ENCODE measurements at regions not wholly inside any gene's neighbourhood (a gene's known extent, or its start where the extent isn't known, plus 50 kb on each side); places are given as distances from the start of the nearest gene placed in this dataset.
"Not testable (repeated sequence)": the region's sequence is repeated elsewhere in the genome, so short reads cannot be mapped to it uniquely, and the experiment has no call there.

DNA sequence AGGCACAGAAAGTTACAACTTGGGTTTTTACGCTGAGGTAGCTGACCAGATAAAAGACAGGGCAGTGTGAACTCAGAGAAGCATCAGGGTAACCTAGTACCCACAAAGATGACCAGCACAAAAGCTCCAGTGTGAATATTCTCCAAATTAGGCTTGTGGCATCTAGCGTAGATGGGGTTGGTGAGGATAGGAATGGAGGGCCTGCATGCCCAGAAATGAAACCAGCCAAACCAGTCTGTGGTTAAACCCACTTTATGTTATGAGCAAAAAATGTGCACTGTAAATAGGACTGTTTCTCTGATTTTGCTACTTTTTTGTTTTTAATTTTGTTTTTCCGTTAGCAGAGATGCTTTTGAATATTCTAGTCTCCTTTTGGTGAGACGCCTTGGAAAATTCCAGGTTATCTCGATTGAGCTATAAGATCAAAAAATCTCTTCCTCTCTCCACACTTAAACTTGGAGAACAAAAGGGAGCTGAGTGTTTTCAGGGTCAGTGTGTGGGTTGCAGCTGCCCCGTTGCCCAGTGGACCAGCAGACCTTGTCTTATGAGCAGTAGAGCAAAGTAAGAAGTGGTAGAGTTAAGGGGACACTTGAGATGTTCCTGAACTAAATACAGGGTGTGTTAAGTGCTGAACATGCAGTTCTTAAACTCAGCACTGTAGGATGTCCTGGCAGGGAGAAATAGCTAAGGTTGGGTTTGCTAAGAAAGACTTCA is 132.9 kb downstream of the C3orf38 start:
- H3K9ac ChIP-seq (ENCODE audit: low read depth in 1 of 3, low read length in 3 of 3): no peak overlapping the region
- no peaks in the 10 kb centered on the region for H3K27me3 ChIP-seq (ENCODE audit: control insufficient read depth in 3 of 3, insufficient read depth in 3 of 3, low read length in 3 of 3)
- H3K4me1 ChIP-seq (ENCODE audit: control insufficient read depth in 3 of 3, insufficient read depth in 3 of 3, low read length in 3 of 3): no peaks in the 10 kb centered on the region
- H3K27ac ChIP-seq (ENCODE audit: low read depth, low read length): no peak overlapping the region
- no peaks in the 10 kb centered on the region for H3K9me3 ChIP-seq (ENCODE audit: control insufficient read depth in 3 of 3, low read length in 3 of 3)
- H3K4me3 ChIP-seq (ENCODE audit: low read length in 3 of 3): no peak overlapping the region
- no peaks in the 10 kb centered on the region for H3K36me3 ChIP-seq (ENCODE audit: control insufficient read depth in 3 of 3, insufficient read depth in 3 of 3, low read length in 3 of 3)

DNA sequence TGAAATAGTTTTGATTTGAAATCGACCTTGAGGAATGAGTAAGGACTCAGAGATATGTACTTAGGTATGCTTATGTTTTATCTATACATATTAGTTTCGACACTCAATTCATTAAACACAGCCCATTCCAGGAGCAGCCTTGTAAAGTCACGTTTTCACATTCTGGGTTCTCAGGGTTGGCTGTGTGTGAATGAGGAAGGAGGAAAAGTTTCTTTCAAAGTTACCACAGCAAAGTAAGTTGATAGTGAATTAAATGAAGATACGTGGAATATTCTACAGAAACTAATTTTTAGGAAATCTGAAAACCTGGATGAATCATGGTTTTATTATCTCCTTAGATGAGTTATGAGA is 133.5 kb downstream of the C3orf38 start:
- Histone ChIP-seq H3K9me3 (ENCODE audit: control insufficient read depth in 3 of 3, low read length in 3 of 3) (no peaks in the 10 kb centered on the region), H3K4me1 (ENCODE audit: control insufficient read depth in 3 of 3, insufficient read depth in 3 of 3, low read length in 3 of 3) (no peaks in the 10 kb centered on the region), H3K36me3 (ENCODE audit: control insufficient read depth in 3 of 3, insufficient read depth in 3 of 3, low read length in 3 of 3) (no peaks in the 10 kb centered on the region), H3K27me3 (ENCODE audit: control insufficient read depth in 3 of 3, insufficient read depth in 3 of 3, low read length in 3 of 3) (no peaks in the 10 kb centered on the region), H3K27ac (ENCODE audit: low read depth, low read length) (no peak overlapping the region), H3K9ac (ENCODE audit: low read depth in 1 of 3, low read length in 3 of 3) (no peak overlapping the region), H3K4me3 (ENCODE audit: low read length in 3 of 3) (no peak overlapping the region)

DNA sequence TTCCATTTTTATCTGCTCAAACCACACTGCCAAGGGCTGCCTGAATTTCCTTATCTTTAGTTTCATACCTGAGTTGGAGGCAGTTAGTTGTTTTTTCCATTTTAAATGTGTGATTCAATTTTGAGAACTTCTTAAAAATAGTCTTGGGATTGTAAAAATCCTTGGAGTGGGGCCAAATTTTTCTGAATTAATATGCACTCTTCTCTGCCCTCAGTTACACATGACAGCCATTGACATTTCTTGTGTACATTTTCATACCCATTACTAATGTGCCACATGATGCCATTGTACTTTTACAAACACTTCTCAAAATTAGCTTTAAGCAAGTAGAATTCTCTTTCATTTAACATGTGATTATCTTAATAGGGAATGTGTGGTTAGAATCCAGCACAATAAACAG is 141.7 kb downstream of the C3orf38 start:
- Histone ChIP-seq H3K9me3 (ENCODE audit: control insufficient read depth in 3 of 3, low read length in 3 of 3) (no peaks in the 10 kb centered on the region), H3K27me3 (ENCODE audit: control insufficient read depth in 3 of 3, insufficient read depth in 3 of 3, low read length in 3 of 3) (no peaks in the 10 kb centered on the region), H3K36me3 (ENCODE audit: control insufficient read depth in 3 of 3, insufficient read depth in 3 of 3, low read length in 3 of 3) (no peaks in the 10 kb centered on the region), H3K4me3 (ENCODE audit: low read length in 3 of 3) (no peak overlapping the region), H3K9ac (ENCODE audit: low read depth in 1 of 3, low read length in 3 of 3) (no peak overlapping the region), H3K27ac (ENCODE audit: low read depth, low read length) (no peak overlapping the region), H3K4me1 (ENCODE audit: control insufficient read depth in 3 of 3, insufficient read depth in 3 of 3, low read length in 3 of 3) (no peaks in the 10 kb centered on the region)

DNA sequence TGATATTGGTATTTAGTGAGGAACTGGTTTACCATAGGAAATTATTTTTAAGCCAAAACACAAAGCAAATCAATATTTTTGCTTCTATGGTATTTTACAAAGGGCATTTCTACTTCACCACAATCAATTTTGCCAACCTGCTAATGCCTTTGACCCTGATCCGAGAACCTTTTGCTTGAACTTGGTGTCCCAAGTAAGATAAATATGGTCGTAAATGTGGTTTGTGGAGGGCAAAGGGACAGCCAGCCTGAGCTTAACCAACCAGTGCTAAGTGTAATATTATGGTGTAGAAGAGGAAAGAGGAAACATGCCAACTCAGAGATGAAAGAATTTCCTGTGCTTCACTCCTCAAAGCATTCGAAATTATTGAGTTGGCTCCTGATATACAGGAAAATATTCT is 148.4 kb downstream of the C3orf38 start:
- Histone ChIP-seq H3K9me3 (ENCODE audit: control insufficient read depth in 3 of 3, low read length in 3 of 3) (no peaks in the 10 kb centered on the region), H3K27me3 (ENCODE audit: control insufficient read depth in 3 of 3, insufficient read depth in 3 of 3, low read length in 3 of 3) (no peaks in the 10 kb centered on the region), H3K4me3 (ENCODE audit: low read length in 3 of 3) (no peak overlapping the region), H3K9ac (ENCODE audit: low read depth in 1 of 3, low read length in 3 of 3) (no peak overlapping the region), H3K36me3 (ENCODE audit: control insufficient read depth in 3 of 3, insufficient read depth in 3 of 3, low read length in 3 of 3) (no peaks in the 10 kb centered on the region), H3K4me1 (ENCODE audit: control insufficient read depth in 3 of 3, insufficient read depth in 3 of 3, low read length in 3 of 3) (no peaks in the 10 kb centered on the region), H3K27ac (ENCODE audit: low read depth, low read length) (no peak overlapping the region)

DNA sequence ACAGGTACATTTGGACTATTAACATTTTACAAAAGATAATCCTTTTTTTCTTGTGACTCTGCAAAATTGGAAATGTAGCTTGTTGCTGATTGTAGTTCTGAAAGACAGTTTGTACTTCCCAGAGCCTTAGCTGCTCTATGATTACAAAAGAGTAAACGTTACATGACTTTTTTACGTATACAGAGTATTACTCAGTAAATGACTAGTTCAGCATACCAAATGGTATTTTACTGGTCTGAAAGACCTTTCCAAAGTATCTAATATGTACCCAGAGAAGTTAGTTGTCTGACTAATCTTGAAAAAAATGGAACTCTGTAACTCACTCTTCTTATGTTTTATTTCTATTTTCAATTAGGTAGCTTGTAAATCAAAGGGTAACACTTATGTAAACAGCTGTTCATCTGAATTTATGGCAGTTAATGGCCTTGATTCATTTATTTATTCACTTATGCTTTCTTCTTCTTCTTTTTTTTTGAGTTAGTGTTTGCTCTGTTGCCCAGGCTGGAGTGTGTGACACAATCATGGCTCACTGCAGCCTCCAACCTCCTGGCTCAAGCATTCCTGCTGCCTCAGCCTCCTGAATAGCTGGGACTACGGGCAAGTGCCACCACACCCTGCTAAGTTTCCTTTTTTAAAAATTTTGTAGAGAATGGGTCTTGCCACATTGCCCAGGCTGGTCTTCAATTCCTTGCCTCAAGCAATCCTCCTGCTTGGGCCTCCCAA is 151.7 kb downstream of the C3orf38 start:
- Histone ChIP-seq H3K9ac (ENCODE audit: low read depth in 1 of 3, low read length in 3 of 3) (no peak overlapping the region), H3K4me1 (ENCODE audit: control insufficient read depth in 3 of 3, insufficient read depth in 3 of 3, low read length in 3 of 3) (no peaks in the 10 kb centered on the region), H3K27ac (ENCODE audit: low read depth, low read length) (no peak overlapping the region), H3K27me3 (ENCODE audit: control insufficient read depth in 3 of 3, insufficient read depth in 3 of 3, low read length in 3 of 3) (no peaks in the 10 kb centered on the region), H3K9me3 (ENCODE audit: control insufficient read depth in 3 of 3, low read length in 3 of 3) (no peaks in the 10 kb centered on the region), H3K36me3 (ENCODE audit: control insufficient read depth in 3 of 3, insufficient read depth in 3 of 3, low read length in 3 of 3) (no peaks in the 10 kb centered on the region), H3K4me3 (ENCODE audit: low read length in 3 of 3) (no peak overlapping the region)

DNA sequence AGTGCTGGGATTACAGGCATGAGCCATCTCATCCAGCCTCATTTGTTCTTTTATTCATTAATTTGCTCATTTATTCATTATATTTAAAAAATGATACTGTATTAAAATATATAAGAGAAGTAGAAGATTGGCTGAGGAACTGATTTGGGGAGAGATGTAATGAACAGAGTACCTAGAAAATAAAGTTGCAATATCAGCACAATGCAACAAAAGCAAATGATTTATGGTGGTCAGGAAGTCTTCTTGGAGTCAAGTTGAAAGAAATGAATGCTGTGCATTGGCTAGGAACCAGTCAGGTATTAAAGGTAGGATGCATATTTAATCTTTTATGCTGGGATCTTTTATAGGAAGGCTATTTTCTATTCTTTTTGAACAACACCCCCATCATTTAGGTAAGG is 152.2 kb downstream of the C3orf38 start:
- Histone ChIP-seq H3K9ac (ENCODE audit: low read depth in 1 of 3, low read length in 3 of 3) (no peak overlapping the region), H3K27me3 (ENCODE audit: control insufficient read depth in 3 of 3, insufficient read depth in 3 of 3, low read length in 3 of 3) (no peaks in the 10 kb centered on the region), H3K4me3 (ENCODE audit: low read length in 3 of 3) (no peak overlapping the region), H3K36me3 (ENCODE audit: control insufficient read depth in 3 of 3, insufficient read depth in 3 of 3, low read length in 3 of 3) (no peaks in the 10 kb centered on the region), H3K27ac (ENCODE audit: low read depth, low read length) (no peak overlapping the region), H3K9me3 (ENCODE audit: control insufficient read depth in 3 of 3, low read length in 3 of 3) (no peaks in the 10 kb centered on the region), H3K4me1 (ENCODE audit: control insufficient read depth in 3 of 3, insufficient read depth in 3 of 3, low read length in 3 of 3) (no peaks in the 10 kb centered on the region)

DNA sequence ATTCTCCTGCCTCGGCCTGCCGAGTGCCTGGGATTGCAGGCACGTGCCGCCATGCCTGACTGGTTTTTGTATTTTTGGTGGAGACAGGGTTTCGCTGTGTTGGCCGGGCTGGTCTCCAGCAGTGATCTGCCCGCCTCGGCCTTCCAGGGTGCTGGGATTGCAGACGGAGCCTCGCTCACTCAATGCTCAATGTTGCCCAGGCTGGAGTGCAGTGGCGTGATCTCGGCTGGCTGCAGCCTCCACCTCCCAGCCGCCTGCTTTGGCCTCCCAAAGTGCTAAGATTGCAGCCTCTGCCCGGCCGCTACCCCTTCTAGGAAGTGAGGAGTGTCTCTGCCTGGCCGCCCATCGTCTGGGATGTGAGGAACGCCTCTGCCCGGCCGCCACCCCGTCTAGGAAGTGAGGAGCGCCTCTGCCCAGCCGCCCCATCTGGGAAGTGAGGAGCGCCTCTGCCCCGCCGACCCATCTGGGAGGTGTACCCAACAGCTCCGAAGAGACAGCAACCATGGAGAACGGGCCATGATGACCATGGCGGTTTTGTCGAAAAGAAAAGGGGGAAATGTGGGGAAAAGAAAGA is 153.7 kb downstream of the C3orf38 start:
- H3K4me3 ChIP-seq (ENCODE audit: low read length in 3 of 3); H3K27me3 ChIP-seq (ENCODE audit: control insufficient read depth in 3 of 3, insufficient read depth in 3 of 3, low read length in 3 of 3); H3K9ac ChIP-seq (ENCODE audit: low read depth in 1 of 3, low read length in 3 of 3); H3K9me3 ChIP-seq (ENCODE audit: control insufficient read depth in 3 of 3, low read length in 3 of 3); H3K36me3 ChIP-seq (ENCODE audit: control insufficient read depth in 3 of 3, insufficient read depth in 3 of 3, low read length in 3 of 3); H3K27ac ChIP-seq (ENCODE audit: low read depth, low read length); H3K4me1 ChIP-seq (ENCODE audit: control insufficient read depth in 3 of 3, insufficient read depth in 3 of 3, low read length in 3 of 3): not testable (repeated sequence)

DNA sequence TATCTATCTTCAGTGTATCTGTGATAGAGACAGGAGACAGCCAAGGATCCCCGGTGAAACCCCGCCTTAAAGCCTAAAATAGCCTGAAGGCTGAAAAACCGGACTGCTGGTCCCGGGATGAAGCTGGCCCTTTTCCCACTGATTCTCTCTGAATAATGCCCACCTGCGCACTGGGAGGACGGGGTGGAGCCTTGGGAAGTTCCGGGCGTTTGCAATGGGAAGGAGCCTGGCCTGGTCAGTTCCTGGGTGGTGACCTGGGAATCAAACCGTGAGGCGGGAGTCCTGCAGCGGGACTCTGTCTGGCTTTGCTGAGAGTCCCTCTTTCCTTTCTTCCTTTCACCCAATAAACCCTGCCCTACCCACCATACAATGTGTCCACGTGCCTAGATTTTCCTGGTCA is 157.9 kb downstream of the C3orf38 start:
- H3K27me3 ChIP-seq (ENCODE audit: control insufficient read depth in 3 of 3, insufficient read depth in 3 of 3, low read length in 3 of 3): no peaks in the 10 kb centered on the region
- H3K4me3 ChIP-seq (ENCODE audit: low read length in 3 of 3): no peak overlapping the region
- no peaks in the 10 kb centered on the region for H3K36me3 ChIP-seq (ENCODE audit: control insufficient read depth in 3 of 3, insufficient read depth in 3 of 3, low read length in 3 of 3)
- no peak overlapping the region for H3K9ac ChIP-seq (ENCODE audit: low read depth in 1 of 3, low read length in 3 of 3)
- no peaks in the 10 kb centered on the region for H3K4me1 ChIP-seq (ENCODE audit: control insufficient read depth in 3 of 3, insufficient read depth in 3 of 3, low read length in 3 of 3)
- no peak overlapping the region for H3K27ac ChIP-seq (ENCODE audit: low read depth, low read length)
- no peaks in the 10 kb centered on the region for H3K9me3 ChIP-seq (ENCODE audit: control insufficient read depth in 3 of 3, low read length in 3 of 3)

DNA sequence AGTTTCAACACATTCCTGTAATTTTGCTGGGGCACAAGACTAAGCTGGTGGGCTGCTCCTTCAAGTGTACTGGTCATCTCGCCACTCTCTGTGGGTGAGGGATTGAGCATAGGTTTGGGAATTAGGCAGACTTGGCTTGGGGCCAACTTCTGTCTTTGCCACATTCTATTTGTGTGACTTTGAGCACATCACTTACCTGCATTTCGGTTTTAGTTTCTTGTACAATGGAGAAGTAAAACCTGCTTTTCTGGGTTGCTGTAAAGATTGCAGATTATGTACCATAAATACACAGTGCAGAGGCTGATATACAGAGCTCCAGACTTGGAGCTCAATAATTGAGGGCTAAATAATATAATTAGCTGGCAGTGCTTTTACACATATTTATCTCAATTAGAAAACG is 162.1 kb downstream of the C3orf38 start:
- no peaks in the 10 kb centered on the region for H3K36me3 ChIP-seq (ENCODE audit: control insufficient read depth in 3 of 3, insufficient read depth in 3 of 3, low read length in 3 of 3)
- H3K4me3 ChIP-seq (ENCODE audit: low read length in 3 of 3): no peak overlapping the region
- H3K9ac ChIP-seq (ENCODE audit: low read depth in 1 of 3, low read length in 3 of 3): no peak overlapping the region
- H3K4me1 ChIP-seq (ENCODE audit: control insufficient read depth in 3 of 3, insufficient read depth in 3 of 3, low read length in 3 of 3): no peaks in the 10 kb centered on the region
- H3K27me3 ChIP-seq (ENCODE audit: control insufficient read depth in 3 of 3, insufficient read depth in 3 of 3, low read length in 3 of 3): no peaks in the 10 kb centered on the region
- no peak overlapping the region for H3K27ac ChIP-seq (ENCODE audit: low read depth, low read length)
- no peaks in the 10 kb centered on the region for H3K9me3 ChIP-seq (ENCODE audit: control insufficient read depth in 3 of 3, low read length in 3 of 3)

DNA sequence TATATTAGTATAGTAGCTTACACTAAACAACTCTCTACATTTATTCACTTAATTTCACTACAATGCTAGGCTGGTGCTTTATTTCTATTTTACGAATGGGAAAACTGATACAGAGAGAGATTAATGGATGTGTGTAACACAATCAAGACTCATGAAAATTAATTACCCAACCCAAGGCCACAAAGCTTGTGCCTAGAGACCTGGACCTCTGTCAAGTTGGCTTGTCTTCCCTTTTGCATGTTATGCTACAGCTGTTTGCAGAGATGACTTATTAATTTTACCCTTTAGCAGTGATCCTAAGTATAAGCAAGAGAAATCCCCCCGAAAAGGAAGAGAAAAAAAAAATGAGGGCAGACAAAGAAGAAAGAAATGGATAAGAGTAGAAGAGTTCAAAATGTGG is 162.5 kb downstream of the C3orf38 start:
- Histone ChIP-seq H3K36me3 (ENCODE audit: control insufficient read depth in 3 of 3, insufficient read depth in 3 of 3, low read length in 3 of 3) (no peaks in the 10 kb centered on the region), H3K27me3 (ENCODE audit: control insufficient read depth in 3 of 3, insufficient read depth in 3 of 3, low read length in 3 of 3) (no peaks in the 10 kb centered on the region), H3K9ac (ENCODE audit: low read depth in 1 of 3, low read length in 3 of 3) (no peak overlapping the region), H3K9me3 (ENCODE audit: control insufficient read depth in 3 of 3, low read length in 3 of 3) (no peaks in the 10 kb centered on the region), H3K27ac (ENCODE audit: low read depth, low read length) (no peak overlapping the region), H3K4me3 (ENCODE audit: low read length in 3 of 3) (no peak overlapping the region), H3K4me1 (ENCODE audit: control insufficient read depth in 3 of 3, insufficient read depth in 3 of 3, low read length in 3 of 3) (no peaks in the 10 kb centered on the region)

Data from skeletal muscle tissue (tissue), 3 donors.